ENCODE measurements at regions not wholly inside any gene's neighbourhood (a gene's known extent, or its start where the extent isn't known, plus 50 kb on each side); places are given as distances from the start of the nearest gene placed in this dataset.

- WGBS, 4 donors: 50 to 69% (median 61%) methylated on average over 4 of the region's 4 CpGs
- no peak for DNase-seq
- TF ChIP-seq CTCF (IDR thresholded peaks at IDR 0.05) (no peak), POLR2A (IDR thresholded peaks at IDR 0.05) (no peak)
- H3K27me3 ChIP-seq: peaks cover 0 to 51% (median 5%) of the 10 kb centered on the region in 9 donors
- intact Hi-C loops (cut with DNase I): no loop called here
- H3K4me3 ChIP-seq: no peak overlapping the region
- H3K27ac ChIP-seq: no peak overlapping the region
- H3K9me3 ChIP-seq: no peaks in the 10 kb centered on the region
- no peaks in the 10 kb centered on the region for H3K4me1 ChIP-seq
- H3K36me3 ChIP-seq: no peaks in the 10 kb centered on the region
- ATAC-seq: no peak
These were observed 215.3 kb upstream of the CSF3R start for GRCh38 chr1:36697836-36698605.

GRCh38 chr1:36696261-36696940 is 213.7 kb upstream of the CSF3R start:
- H3K27me3 ChIP-seq: peaks cover 0 to 59% (median 15%) of the 10 kb centered on the region in 9 donors
- TF ChIP-seq CTCF (IDR thresholded peaks at IDR 0.05): no peak
- TF ChIP-seq POLR2A (IDR thresholded peaks at IDR 0.05): no peak
- no peak for ATAC-seq
- no peaks in the 10 kb centered on the region for H3K4me1 ChIP-seq
- no peaks in the 10 kb centered on the region for H3K36me3 ChIP-seq
- no peak overlapping the region for H3K4me3 ChIP-seq
- DNase-seq: no peak
- no peaks in the 10 kb centered on the region for H3K9me3 ChIP-seq
- WGBS, 4 donors: 68 to 75% (median 73%) methylated on average over 6 of the region's 6 CpGs
- intact Hi-C loops (cut with DNase I): no loop called here
- no peak overlapping the region for H3K27ac ChIP-seq

GRCh38 chr1:36693603-36694002 is 210.9 kb upstream of the CSF3R start:
- H3K4me3 ChIP-seq: no peak overlapping the region
- TF ChIP-seq POLR2A (IDR thresholded peaks at IDR 0.05) (no peak), CTCF (IDR thresholded peaks at IDR 0.05) (no peak)
- no peak for ATAC-seq
- no peaks in the 10 kb centered on the region for H3K36me3 ChIP-seq
- no peak for DNase-seq
- H3K9me3 ChIP-seq: no peaks in the 10 kb centered on the region
- H3K27me3 ChIP-seq: peaks cover 0 to 59% (median 15%) of the 10 kb centered on the region in 9 donors
- H3K27ac ChIP-seq: no peak overlapping the region
- intact Hi-C loops (cut with DNase I): no loop called here
- H3K4me1 ChIP-seq: no peaks in the 10 kb centered on the region
- 76 to 85% (median 79%) methylated on average over 11 of the region's 11 CpGs for WGBS, 4 donors

- WGBS, 4 donors: 22 to 33% (median 27%) methylated on average over 6 of the region's 6 CpGs
- DNase-seq (no peak), ATAC-seq (no peak)
- Histone ChIP-seq H3K9me3 (no peaks in the 10 kb centered on the region), H3K4me3 (no peak overlapping the region), H3K27me3 (peaks cover 0 to 55% (median 15%) of the 10 kb centered on the region in 9 donors), H3K36me3 (no peaks in the 10 kb centered on the region), H3K4me1 (no peaks in the 10 kb centered on the region), H3K27ac (no peak overlapping the region)
- TF ChIP-seq CTCF (IDR thresholded peaks at IDR 0.05) (no peak), POLR2A (IDR thresholded peaks at IDR 0.05) (no peak)
- intact Hi-C loops (cut with DNase I): no loop called here
These were observed 210.4 kb upstream of the CSF3R start for GRCh38 chr1:36693161-36693525.

Measured in heart left ventricle (tissue), 16 donors.